Loucy (cell line): ENCODE measurements at regions not wholly inside any gene's neighbourhood (a gene's known extent, or its start where the extent isn't known, plus 50 kb on each side); places are given as distances from the start of the nearest gene placed in this dataset.

Source experiments
- EZH2phosphoT487 ChIP-seq: fragments of 200-600 bp; IDR thresholded peaks from 2 replicates; pipeline ENCODE4 v1.6.1; 2018; ENCODE audit warnings: antibody characterized with exemption, mild to moderate bottlenecking, moderate library complexity, borderline replicate concordance
- TF ChIP-seq, protein P1 (sequence below): fragments of 200-600 bp; sonication (generic); conservative IDR thresholded peaks from 2 replicates; pipeline ENCODE4 v1.5.1; 2014; ENCODE audit warnings: mild to moderate bottlenecking, antibody characterized with exemption, low read length

DNA sequence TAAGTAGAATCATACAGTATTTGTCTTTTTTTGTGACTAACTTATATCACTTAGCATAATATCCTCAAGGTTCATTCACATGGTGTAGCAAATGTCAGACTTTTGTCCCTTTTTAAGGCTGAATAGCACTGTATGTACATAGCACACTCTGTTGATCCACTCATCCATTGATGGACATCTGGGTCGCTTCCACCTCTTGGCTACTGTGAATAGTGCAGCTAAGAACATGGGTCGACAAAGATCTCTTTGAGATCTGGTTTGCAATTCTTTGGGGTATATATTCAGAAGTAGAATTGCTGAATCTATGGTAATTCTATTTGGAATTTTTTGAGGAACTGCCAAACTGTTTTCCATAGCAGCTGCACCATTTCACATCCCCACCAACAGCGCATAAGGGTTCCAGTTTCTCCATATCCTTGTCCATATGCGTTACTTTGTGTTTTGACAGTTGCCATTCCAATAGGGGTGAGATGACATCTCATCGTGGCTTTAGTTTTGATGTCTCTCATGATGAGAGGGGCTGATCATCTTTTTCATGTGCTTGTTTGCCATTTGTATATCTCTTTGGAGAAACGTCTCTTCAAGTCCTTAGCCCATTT lies 73.9 kb downstream of the GLRX5 start:
- TF ChIP-seq, protein P1, sequence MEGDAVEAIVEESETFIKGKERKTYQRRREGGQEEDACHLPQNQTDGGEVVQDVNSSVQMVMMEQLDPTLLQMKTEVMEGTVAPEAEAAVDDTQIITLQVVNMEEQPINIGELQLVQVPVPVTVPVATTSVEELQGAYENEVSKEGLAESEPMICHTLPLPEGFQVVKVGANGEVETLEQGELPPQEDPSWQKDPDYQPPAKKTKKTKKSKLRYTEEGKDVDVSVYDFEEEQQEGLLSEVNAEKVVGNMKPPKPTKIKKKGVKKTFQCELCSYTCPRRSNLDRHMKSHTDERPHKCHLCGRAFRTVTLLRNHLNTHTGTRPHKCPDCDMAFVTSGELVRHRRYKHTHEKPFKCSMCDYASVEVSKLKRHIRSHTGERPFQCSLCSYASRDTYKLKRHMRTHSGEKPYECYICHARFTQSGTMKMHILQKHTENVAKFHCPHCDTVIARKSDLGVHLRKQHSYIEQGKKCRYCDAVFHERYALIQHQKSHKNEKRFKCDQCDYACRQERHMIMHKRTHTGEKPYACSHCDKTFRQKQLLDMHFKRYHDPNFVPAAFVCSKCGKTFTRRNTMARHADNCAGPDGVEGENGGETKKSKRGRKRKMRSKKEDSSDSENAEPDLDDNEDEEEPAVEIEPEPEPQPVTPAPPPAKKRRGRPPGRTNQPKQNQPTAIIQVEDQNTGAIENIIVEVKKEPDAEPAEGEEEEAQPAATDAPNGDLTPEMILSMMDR, result no peak
- no peak for TF ChIP-seq EZH2phosphoT487
